ENCODE measurements at regions not wholly inside any gene's neighbourhood (a gene's known extent, or its start where the extent isn't known, plus 50 kb on each side); places are given as distances from the start of the nearest gene placed in this dataset.

GRCh38 chr7:25759286-25759685, 392.7 kb upstream of the NFE2L3 start:
- Mint-ChIP-seq H3K4me3 (no peak overlapping the region), H3K27ac (no peak overlapping the region), H3K9me3 (no peaks in the 10 kb centered on the region), H3K4me1 (no peaks in the 10 kb centered on the region), H3K36me3 (no peaks in the 10 kb centered on the region), H3K27me3 (peaks cover 6% of the 10 kb centered on the region)
- ATAC-seq (ENCODE audit: low read depth), result no peak
- POLR2A ChIA-PET, result no interaction called here
- DNase-seq, result no peak

- H3K36me3 Mint-ChIP-seq, result no peaks in the 10 kb centered on the region
- no peak overlapping the region for H3K4me3 Mint-ChIP-seq
- H3K27me3 Mint-ChIP-seq, result peaks cover 6% of the 10 kb centered on the region
- no peak for DNase-seq
- no peaks in the 10 kb centered on the region for H3K9me3 Mint-ChIP-seq
- H3K4me1 Mint-ChIP-seq, result no peaks in the 10 kb centered on the region
- POLR2A ChIA-PET, result no interaction called here
- H3K27ac Mint-ChIP-seq, result no peak overlapping the region
- no peak for ATAC-seq (ENCODE audit: low read depth)
Measured at GRCh38 chr7:25759748-25760147, 392.2 kb upstream of the NFE2L3 start.

- Mint-ChIP-seq H3K27ac (no peak overlapping the region), H3K9me3 (no peaks in the 10 kb centered on the region), H3K27me3 (no peaks in the 10 kb centered on the region), H3K36me3 (no peaks in the 10 kb centered on the region), H3K4me1 (no peaks in the 10 kb centered on the region), H3K4me3 (no peak overlapping the region)
- POLR2A ChIA-PET, result no interaction called here
- ATAC-seq (ENCODE audit: low read depth), result no peak
- no peak for DNase-seq
Measured at GRCh38 chr7:25762511-25763462, 389.2 kb upstream of the NFE2L3 start.

GRCh38 chr7:25763463-25763860, 388.5 kb upstream of the NFE2L3 start:
- no peaks in the 10 kb centered on the region for H3K36me3 Mint-ChIP-seq
- no peak overlapping the region for H3K4me3 Mint-ChIP-seq
- POLR2A ChIA-PET, result no interaction called here
- H3K9me3 Mint-ChIP-seq, result no peaks in the 10 kb centered on the region
- ATAC-seq (ENCODE audit: low read depth), result no peak
- no peak overlapping the region for H3K27ac Mint-ChIP-seq
- no peaks in the 10 kb centered on the region for H3K4me1 Mint-ChIP-seq
- H3K27me3 Mint-ChIP-seq, result peaks cover 5% of the 10 kb centered on the region
- DNase-seq, result no peak

GRCh38 chr7:25765110-25765655, 386.8 kb upstream of the NFE2L3 start:
- POLR2A ChIA-PET, result no interaction called here
- H3K27me3 Mint-ChIP-seq, result peaks cover 6% of the 10 kb centered on the region

GRCh38 chr7:25770235-25770634, 381.8 kb upstream of the NFE2L3 start:
- Mint-ChIP-seq H3K36me3 (no peaks in the 10 kb centered on the region), H3K27me3 (peaks cover 12% of the 10 kb centered on the region), H3K9me3 (no peaks in the 10 kb centered on the region), H3K4me3 (no peak overlapping the region), H3K27ac (no peak overlapping the region), H3K4me1 (no peaks in the 10 kb centered on the region)
- DNase-seq (no peak), ATAC-seq (ENCODE audit: low read depth) (no peak)
- POLR2A ChIA-PET, result no interaction called here

More at GRCh38 chr7:25765110-25765655, 386.8 kb upstream of the NFE2L3 start:
- no peak overlapping the region for H3K4me3 Mint-ChIP-seq
- H3K27ac Mint-ChIP-seq, result no peak overlapping the region
- no peaks in the 10 kb centered on the region for H3K4me1 Mint-ChIP-seq
- DNase-seq, result no peak
- no peaks in the 10 kb centered on the region for H3K36me3 Mint-ChIP-seq
- ATAC-seq (ENCODE audit: low read depth), result no peak
- H3K9me3 Mint-ChIP-seq, result no peaks in the 10 kb centered on the region

GRCh38 chr7:25770670-25771069, 381.3 kb upstream of the NFE2L3 start:
- Mint-ChIP-seq H3K36me3 (no peaks in the 10 kb centered on the region), H3K27ac (no peak overlapping the region)
- no peak for DNase-seq

GRCh38 chr7:25771491-25771890, 380.5 kb upstream of the NFE2L3 start:
- H3K4me1 Mint-ChIP-seq, result no peaks in the 10 kb centered on the region
- DNase-seq (no peak), ATAC-seq (ENCODE audit: low read depth) (no peak)
- no peaks in the 10 kb centered on the region for H3K36me3 Mint-ChIP-seq
- H3K27me3 Mint-ChIP-seq, result peaks cover 12% of the 10 kb centered on the region
- POLR2A ChIA-PET, result no interaction called here
- no peak overlapping the region for H3K27ac Mint-ChIP-seq
- no peak overlapping the region for H3K4me3 Mint-ChIP-seq
- H3K9me3 Mint-ChIP-seq, result no peaks in the 10 kb centered on the region

More at GRCh38 chr7:25770670-25771069, 381.3 kb upstream of the NFE2L3 start:
- H3K27me3 Mint-ChIP-seq, result peaks cover 12% of the 10 kb centered on the region
- POLR2A ChIA-PET, result no interaction called here
- H3K9me3 Mint-ChIP-seq, result no peaks in the 10 kb centered on the region
- ATAC-seq (ENCODE audit: low read depth), result no peak
- no peak overlapping the region for H3K4me3 Mint-ChIP-seq
- H3K4me1 Mint-ChIP-seq, result no peaks in the 10 kb centered on the region

GRCh38 chr7:25772802-25773201, 379.2 kb upstream of the NFE2L3 start:
- no peaks in the 10 kb centered on the region for H3K4me1 Mint-ChIP-seq

GRCh38 chr7:25774675-25775074, 377.3 kb upstream of the NFE2L3 start:
- Mint-ChIP-seq H3K9me3 (no peaks in the 10 kb centered on the region), H3K4me3 (no peak overlapping the region), H3K36me3 (no peaks in the 10 kb centered on the region), H3K4me1 (no peaks in the 10 kb centered on the region), H3K27me3 (peaks cover 8% of the 10 kb centered on the region), H3K27ac (no peak overlapping the region)
- no peak for ATAC-seq (ENCODE audit: low read depth)
- POLR2A ChIA-PET, result no interaction called here
- no peak for DNase-seq

More at GRCh38 chr7:25772802-25773201, 379.2 kb upstream of the NFE2L3 start:
- H3K9me3 Mint-ChIP-seq, result no peaks in the 10 kb centered on the region
- POLR2A ChIA-PET, result no interaction called here
- DNase-seq, result no peak
- no peaks in the 10 kb centered on the region for H3K36me3 Mint-ChIP-seq
- H3K27me3 Mint-ChIP-seq, result peaks cover 14% of the 10 kb centered on the region
- H3K4me3 Mint-ChIP-seq, result no peak overlapping the region
- H3K27ac Mint-ChIP-seq, result no peak overlapping the region
- no peak for ATAC-seq (ENCODE audit: low read depth)

- Mint-ChIP-seq H3K4me3 (no peak overlapping the region), H3K27me3 (peaks cover 8% of the 10 kb centered on the region), H3K27ac (no peak overlapping the region), H3K4me1 (no peaks in the 10 kb centered on the region), H3K36me3 (no peaks in the 10 kb centered on the region), H3K9me3 (no peaks in the 10 kb centered on the region)
- ATAC-seq (ENCODE audit: low read depth), result no peak
- no peak for DNase-seq
- POLR2A ChIA-PET, result no interaction called here
Measured at GRCh38 chr7:25775570-25775969, 376.4 kb upstream of the NFE2L3 start.

- Mint-ChIP-seq H3K27me3 (peaks cover 11% of the 10 kb centered on the region), H3K9me3 (no peaks in the 10 kb centered on the region), H3K4me3 (no peak overlapping the region), H3K4me1 (no peaks in the 10 kb centered on the region), H3K27ac (no peak overlapping the region), H3K36me3 (no peaks in the 10 kb centered on the region)
- ATAC-seq (ENCODE audit: low read depth) (no peak), DNase-seq (no peak)
- POLR2A ChIA-PET, result no interaction called here
Measured at GRCh38 chr7:25775999-25776743, 375.8 kb upstream of the NFE2L3 start.

GRCh38 chr7:25776744-25777123, 375.3 kb upstream of the NFE2L3 start:
- no peak for ATAC-seq (ENCODE audit: low read depth)
- Mint-ChIP-seq H3K4me3 (no peak overlapping the region), H3K27me3 (peaks cover 9% of the 10 kb centered on the region), H3K9me3 (no peaks in the 10 kb centered on the region), H3K36me3 (no peaks in the 10 kb centered on the region), H3K4me1 (no peaks in the 10 kb centered on the region), H3K27ac (no peak overlapping the region)
- DNase-seq, result no peak
- POLR2A ChIA-PET, result no interaction called here

Measured in activated naive CD8-positive, alpha-beta T cell treated with anti-CD3 and anti-CD28 coated beads, Interleukin-2, amount 10 ng/mL, durations not matched to agents 7 days and 5 days (primary cell).